IMR-90 (cell line): ENCODE measurements at regions not wholly inside any gene's neighbourhood (a gene's known extent, or its start where the extent isn't known, plus 50 kb on each side); places are given as distances from the start of the nearest gene placed in this dataset.

ENCODE experiments used
- CTCF ChIP-seq: conservative IDR thresholded peaks from 2 replicates; pipeline ENCODE4 v1.5.1; 2012; ENCODE audit warnings: mild to moderate bottlenecking, low read depth, low read length, improper control_type of control experiment
- ELK1 ChIP-seq: fragments of 150-350 bp; IDR thresholded peaks from 2 replicates; pipeline ENCODE4 v1.6.1; 2016; ENCODE audit warnings: low read depth, mild to moderate bottlenecking, low read length, moderate library complexity, borderline replicate concordance
- MAZ ChIP-seq: IDR thresholded peaks from 2 replicates; pipeline ENCODE4 v1.6.1; 2012; ENCODE audit warnings: low read depth, mild to moderate bottlenecking, low read length, improper control_type of control experiment, moderate library complexity, borderline replicate concordance
- POLR2A ChIP-seq: IDR thresholded peaks from 2 replicates; pipeline ENCODE4 v1.6.1; 2012; ENCODE audit warnings: mild to moderate bottlenecking, low read depth, low read length
- RAD21 ChIP-seq: IDR thresholded peaks from 2 replicates; pipeline ENCODE4 v1.6.1; 2012; ENCODE audit warnings: low read length, improper control_type of control experiment
- SMC3 ChIP-seq: fragments of 150-350 bp; IDR thresholded peaks from 2 replicates; pipeline ENCODE4 v1.6.1; 2016; ENCODE audit warnings: low read depth, mild to moderate bottlenecking, antibody characterized with exemption, low read length, moderate library complexity
- USF2 ChIP-seq: fragments of 150-350 bp; IDR thresholded peaks from 2 replicates; pipeline ENCODE4 v1.6.1; 2017; ENCODE audit warnings: mild to moderate bottlenecking, antibody characterized with exemption, low read length, low read depth

- TF ChIP-seq POLR2A, result no peak
- no peak for TF ChIP-seq CTCF
- no peak for TF ChIP-seq SMC3
- no peak for TF ChIP-seq ELK1
- no peak for TF ChIP-seq MAZ
- no peak for TF ChIP-seq RAD21
- no peak for TF ChIP-seq USF2
Observed at GRCh38 chr12:125256634-125256936, 191.3 kb downstream of the AACS start.
